DOHH2 (cell line): ENCODE measurements at regions not wholly inside any gene's neighbourhood (a gene's known extent, or its start where the extent isn't known, plus 50 kb on each side); places are given as distances from the start of the nearest gene placed in this dataset.

Experiments used
- CTCF ChIP-seq: fragments of 200-600 bp; sonication (generic); IDR thresholded peaks from one replicate; pipeline ENCODE4 v1.5.1; 2014; ENCODE audit warnings: antibody characterized with exemption, mild to moderate bottlenecking, low read depth, low read length; ENCODE audit not compliant: poor library complexity, severe bottlenecking
- EZH2phosphoT487 ChIP-seq: fragments of 200-600 bp; sonication (generic); IDR thresholded peaks from 2 replicates; pipeline ENCODE4 v1.6.1; 2017; ENCODE audit warnings: borderline replicate concordance, mild to moderate bottlenecking, antibody characterized with exemption, low read length, moderate library complexity, mixed read lengths

GRCh38 chr7:94142281-94142680, 138.1 kb upstream of the BET1 start:
- TF ChIP-seq CTCF (no peak), EZH2phosphoT487 (no peak)
